ENCODE measurements at regions not wholly inside any gene's neighbourhood (a gene's known extent, or its start where the extent isn't known, plus 50 kb on each side); places are given as distances from the start of the nearest gene placed in this dataset.
"Not testable (repeated sequence)": the region's sequence is repeated elsewhere in the genome, so short reads cannot be mapped to it uniquely, and the experiment has no call there.

DNA sequence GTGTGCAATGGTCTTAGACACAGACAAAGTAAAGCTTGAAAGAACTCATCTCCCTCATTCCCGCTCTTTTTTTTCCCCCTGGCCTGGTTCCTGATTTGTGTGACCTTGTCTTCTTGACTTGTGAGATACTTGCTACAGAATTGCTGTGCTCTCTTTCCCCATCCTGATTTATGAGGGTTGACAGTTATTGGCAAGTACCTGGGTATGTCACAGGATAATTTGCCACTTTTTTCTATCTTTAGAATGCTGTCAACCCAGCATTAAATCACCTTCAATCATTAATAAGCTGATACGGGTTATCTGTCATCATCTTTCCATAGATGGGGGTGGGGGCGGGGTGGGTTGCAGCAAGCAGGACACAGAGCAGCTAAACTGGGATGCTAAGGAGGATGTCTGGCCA lies 144.4 kb upstream of the PRICKLE1 start:
- H3K4me3 ChIP-seq (ENCODE audit: low read length) = no peak overlapping the region
- H3K36me3 ChIP-seq (ENCODE audit: control insufficient read depth, insufficient read depth, low read length, severe bottlenecking) = no peaks in the 10 kb centered on the region
- no peaks in the 10 kb centered on the region for H3K4me1 ChIP-seq (ENCODE audit: control insufficient read depth, insufficient read depth, low read length)
- H3K27me3 ChIP-seq (replicated peaks; ENCODE audit: control insufficient read depth, insufficient read depth, low read length) = no peaks in the 10 kb centered on the region
- H3K9ac ChIP-seq (ENCODE audit: low read length) = no peak overlapping the region
- no peaks in the 10 kb centered on the region for H3K9me3 ChIP-seq (ENCODE audit: control insufficient read depth, low read length)
- DNase-seq (ENCODE audit: low read depth) = no peak

- H3K9me3 ChIP-seq (ENCODE audit: control insufficient read depth, low read length) = no peaks in the 10 kb centered on the region
- H3K9ac ChIP-seq (ENCODE audit: low read length) = no peak overlapping the region
- no peaks in the 10 kb centered on the region for H3K27me3 ChIP-seq (replicated peaks; ENCODE audit: control insufficient read depth, insufficient read depth, low read length)
- no peak for DNase-seq (ENCODE audit: low read depth)
- H3K4me3 ChIP-seq (ENCODE audit: low read length) = no peak overlapping the region
- no peaks in the 10 kb centered on the region for H3K36me3 ChIP-seq (ENCODE audit: control insufficient read depth, insufficient read depth, low read length, severe bottlenecking)
- no peaks in the 10 kb centered on the region for H3K4me1 ChIP-seq (ENCODE audit: control insufficient read depth, insufficient read depth, low read length)
These were observed 143.4 kb upstream of the PRICKLE1 start for GRCh38 chr12:42732908-42733411.

GRCh38 chr12:42730291-42730690 lies 140.7 kb upstream of the PRICKLE1 start:
- Histone ChIP-seq H3K9ac (ENCODE audit: low read length) (no peak overlapping the region), H3K4me1 (ENCODE audit: control insufficient read depth, insufficient read depth, low read length) (no peaks in the 10 kb centered on the region), H3K36me3 (ENCODE audit: control insufficient read depth, insufficient read depth, low read length, severe bottlenecking) (no peaks in the 10 kb centered on the region), H3K27me3 (replicated peaks; ENCODE audit: control insufficient read depth, insufficient read depth, low read length) (no peaks in the 10 kb centered on the region), H3K4me3 (ENCODE audit: low read length) (no peak overlapping the region), H3K9me3 (ENCODE audit: control insufficient read depth, low read length) (peaks cover 10% of the 10 kb centered on the region)
- peak; percentile 17 for DNase-seq (ENCODE audit: low read depth)

- Histone ChIP-seq H3K27me3 (replicated peaks; ENCODE audit: control insufficient read depth, insufficient read depth, low read length) (no peaks in the 10 kb centered on the region), H3K4me3 (ENCODE audit: low read length) (no peak overlapping the region), H3K4me1 (ENCODE audit: control insufficient read depth, insufficient read depth, low read length) (no peaks in the 10 kb centered on the region), H3K9ac (ENCODE audit: low read length) (no peak overlapping the region), H3K9me3 (ENCODE audit: control insufficient read depth, low read length) (peaks cover 10% of the 10 kb centered on the region), H3K36me3 (ENCODE audit: control insufficient read depth, insufficient read depth, low read length, severe bottlenecking) (no peaks in the 10 kb centered on the region)
- no peak for DNase-seq (ENCODE audit: low read depth)
These were observed 140.0 kb upstream of the PRICKLE1 start for GRCh38 chr12:42729535-42729900.

GRCh38 chr12:42728770-42729534 lies 139.4 kb upstream of the PRICKLE1 start:
- no peak overlapping the region for H3K9ac ChIP-seq (ENCODE audit: low read length)
- no peak overlapping the region for H3K4me3 ChIP-seq (ENCODE audit: low read length)
- no peaks in the 10 kb centered on the region for H3K27me3 ChIP-seq (replicated peaks; ENCODE audit: control insufficient read depth, insufficient read depth, low read length)
- DNase-seq (ENCODE audit: low read depth) = no peak
- H3K36me3 ChIP-seq (ENCODE audit: control insufficient read depth, insufficient read depth, low read length, severe bottlenecking) = no peaks in the 10 kb centered on the region
- H3K4me1 ChIP-seq (ENCODE audit: control insufficient read depth, insufficient read depth, low read length) = no peaks in the 10 kb centered on the region
- peaks cover 10% of the 10 kb centered on the region for H3K9me3 ChIP-seq (ENCODE audit: control insufficient read depth, low read length)

DNA sequence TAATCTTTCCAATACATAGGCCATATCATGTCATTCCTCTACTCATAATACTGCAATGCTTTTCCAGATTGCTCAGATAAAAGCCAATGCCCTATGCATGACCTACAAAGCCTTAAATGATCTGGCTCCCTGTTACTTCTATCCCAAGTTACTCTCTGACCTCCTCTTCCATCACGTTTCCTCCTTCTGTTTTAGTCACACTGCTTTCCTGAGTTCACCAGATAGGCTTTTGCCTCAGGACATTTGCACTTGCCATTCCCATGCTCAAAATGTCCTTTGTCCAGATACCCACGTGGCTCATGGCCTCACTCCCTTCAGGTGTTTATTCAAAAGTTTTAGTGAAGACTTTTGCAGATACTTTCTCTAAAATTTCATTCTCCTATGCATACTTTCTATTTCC lies 138.7 kb upstream of the PRICKLE1 start:
- Histone ChIP-seq H3K36me3 (ENCODE audit: control insufficient read depth, insufficient read depth, low read length, severe bottlenecking) (no peaks in the 10 kb centered on the region), H3K4me1 (ENCODE audit: control insufficient read depth, insufficient read depth, low read length) (no peaks in the 10 kb centered on the region), H3K27me3 (replicated peaks; ENCODE audit: control insufficient read depth, insufficient read depth, low read length) (no peaks in the 10 kb centered on the region), H3K9ac (ENCODE audit: low read length) (no peak overlapping the region), H3K4me3 (ENCODE audit: low read length) (no peak overlapping the region), H3K9me3 (ENCODE audit: control insufficient read depth, low read length) (peaks cover 10% of the 10 kb centered on the region)
- no peak for DNase-seq (ENCODE audit: low read depth)

DNA sequence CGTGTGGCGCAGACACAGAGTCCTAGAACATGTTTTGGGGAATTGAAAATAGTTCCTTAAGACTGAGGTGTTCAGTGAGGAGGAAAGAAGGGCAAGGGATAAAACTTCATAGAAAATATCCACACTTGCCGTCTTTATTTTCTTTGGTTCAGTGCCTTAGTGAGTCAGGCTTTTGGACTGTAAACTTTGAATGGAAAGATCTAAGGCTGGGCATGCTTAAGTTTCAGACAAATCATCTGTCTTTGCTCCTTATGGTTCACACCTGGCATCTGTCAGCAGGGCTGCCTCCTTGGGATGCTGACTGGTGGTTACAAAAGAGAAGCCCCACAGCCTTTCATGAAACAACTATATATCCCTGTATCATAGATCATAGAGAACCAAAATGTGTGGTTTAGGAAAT lies 136.3 kb upstream of the PRICKLE1 start:
- Histone ChIP-seq H3K36me3 (ENCODE audit: control insufficient read depth, insufficient read depth, low read length, severe bottlenecking) (no peaks in the 10 kb centered on the region), H3K27me3 (replicated peaks; ENCODE audit: control insufficient read depth, insufficient read depth, low read length) (no peaks in the 10 kb centered on the region), H3K4me3 (ENCODE audit: low read length) (no peak overlapping the region), H3K9ac (ENCODE audit: low read length) (no peak overlapping the region), H3K4me1 (ENCODE audit: control insufficient read depth, insufficient read depth, low read length) (no peaks in the 10 kb centered on the region), H3K9me3 (ENCODE audit: control insufficient read depth, low read length) (peaks cover 10% of the 10 kb centered on the region)
- DNase-seq (ENCODE audit: low read depth) = peak; percentile 70

- Histone ChIP-seq H3K36me3 (ENCODE audit: control insufficient read depth, insufficient read depth, low read length, severe bottlenecking) (no peaks in the 10 kb centered on the region), H3K27me3 (replicated peaks; ENCODE audit: control insufficient read depth, insufficient read depth, low read length) (no peaks in the 10 kb centered on the region), H3K9ac (ENCODE audit: low read length) (peak overlapping the region; percentile 18), H3K4me1 (ENCODE audit: control insufficient read depth, insufficient read depth, low read length) (peaks cover 17% of the 10 kb centered on the region), H3K4me3 (ENCODE audit: low read length) (peak overlapping the region; percentile 28), H3K9me3 (ENCODE audit: control insufficient read depth, low read length) (peaks cover 6% of the 10 kb centered on the region)
- peak; percentile 58 for DNase-seq (ENCODE audit: low read depth)
These were observed 126.9 kb upstream of the PRICKLE1 start for GRCh38 chr12:42716491-42716891.

DNA sequence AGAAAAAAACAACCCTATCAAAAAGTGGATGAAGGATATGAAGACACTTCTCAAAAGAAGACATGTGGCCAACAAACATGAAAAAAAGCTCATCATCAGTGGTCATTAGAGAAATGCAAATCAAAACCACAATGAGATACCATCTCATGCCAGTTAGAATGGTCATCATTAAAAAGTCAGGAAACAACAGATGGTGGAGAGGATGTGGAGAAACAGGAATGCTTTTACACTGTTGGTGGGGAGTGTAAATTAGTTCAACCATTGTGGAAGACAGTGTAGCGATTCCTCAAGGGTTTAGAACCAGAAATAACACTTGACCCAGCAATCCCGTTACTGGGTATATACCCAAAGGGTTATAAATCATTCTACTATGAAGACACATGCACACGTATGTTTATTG lies 124.0 kb upstream of the PRICKLE1 start:
- H3K27me3 ChIP-seq (replicated peaks; ENCODE audit: control insufficient read depth, insufficient read depth, low read length); H3K9ac ChIP-seq (ENCODE audit: low read length); DNase-seq (ENCODE audit: low read depth); H3K36me3 ChIP-seq (ENCODE audit: control insufficient read depth, insufficient read depth, low read length, severe bottlenecking); H3K4me3 ChIP-seq (ENCODE audit: low read length); H3K9me3 ChIP-seq (ENCODE audit: control insufficient read depth, low read length): not testable (repeated sequence)
- peaks cover 17% of the 10 kb centered on the region for H3K4me1 ChIP-seq (ENCODE audit: control insufficient read depth, insufficient read depth, low read length)

- DNase-seq (ENCODE audit: low read depth); H3K9ac ChIP-seq (ENCODE audit: low read length); H3K4me3 ChIP-seq (ENCODE audit: low read length); H3K36me3 ChIP-seq (ENCODE audit: control insufficient read depth, insufficient read depth, low read length, severe bottlenecking); H3K9me3 ChIP-seq (ENCODE audit: control insufficient read depth, low read length); H3K27me3 ChIP-seq (replicated peaks; ENCODE audit: control insufficient read depth, insufficient read depth, low read length): not testable (repeated sequence)
- peaks cover 45% of the 10 kb centered on the region for H3K4me1 ChIP-seq (ENCODE audit: control insufficient read depth, insufficient read depth, low read length)
These were observed 118.8 kb upstream of the PRICKLE1 start for GRCh38 chr12:42708374-42708773.

DNA sequence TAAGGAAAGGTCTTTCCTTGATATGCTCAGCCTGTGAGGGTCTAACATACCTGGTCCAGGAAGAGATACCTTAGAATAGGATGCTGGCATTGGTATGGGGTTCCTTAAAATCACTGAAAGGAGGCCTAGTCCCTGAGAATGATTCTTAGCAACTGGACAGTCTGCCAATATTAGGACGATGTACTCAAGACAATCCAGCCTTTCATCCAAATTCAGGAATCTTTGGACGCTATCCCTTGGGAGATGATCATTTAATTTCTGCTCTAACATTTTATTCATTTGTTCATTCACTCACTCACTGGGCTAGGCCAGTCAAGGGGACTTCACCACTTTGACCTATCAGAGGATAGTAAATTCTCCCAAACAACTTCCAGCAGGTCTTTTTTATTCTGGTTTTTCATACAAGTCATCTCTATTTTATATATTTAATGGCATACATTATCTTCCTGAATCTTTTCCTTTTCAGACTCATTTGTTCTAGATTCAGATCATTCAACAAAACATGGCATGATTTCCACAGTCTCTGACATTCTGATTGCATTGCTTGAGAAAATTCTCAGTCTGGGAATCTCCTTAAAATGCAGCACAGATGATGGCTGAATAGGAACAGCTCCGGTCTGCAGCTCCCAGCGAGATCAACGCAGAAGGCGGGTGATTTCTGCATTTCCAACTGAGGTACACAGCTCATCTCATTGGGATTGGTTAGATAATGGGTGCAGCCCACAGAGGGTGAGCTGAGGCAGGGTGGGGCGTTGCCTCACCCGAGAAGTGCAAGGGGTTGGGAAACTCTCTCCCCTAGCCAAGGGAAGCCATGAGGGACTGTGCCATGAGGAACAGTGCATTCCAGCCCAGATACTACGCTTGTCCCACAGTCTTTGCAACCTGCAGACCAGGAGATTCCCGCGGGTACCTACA lies 118.0 kb upstream of the PRICKLE1 start:
- DNase-seq (ENCODE audit: low read depth) = no peak
- H3K36me3 ChIP-seq (ENCODE audit: control insufficient read depth, insufficient read depth, low read length, severe bottlenecking) = no peaks in the 10 kb centered on the region

More for the DNA sequence above, 118.0 kb upstream of the PRICKLE1 start:
- Histone ChIP-seq H3K9ac (ENCODE audit: low read length) (no peak overlapping the region), H3K27me3 (replicated peaks; ENCODE audit: control insufficient read depth, insufficient read depth, low read length) (no peaks in the 10 kb centered on the region), H3K4me3 (ENCODE audit: low read length) (no peak overlapping the region), H3K9me3 (ENCODE audit: control insufficient read depth, low read length) (no peaks in the 10 kb centered on the region), H3K4me1 (ENCODE audit: control insufficient read depth, insufficient read depth, low read length) (peaks cover 45% of the 10 kb centered on the region)

Data from adipocyte (in vitro differentiated cells).